CD8-positive, alpha-beta memory T cell (primary cell): ENCODE measurements at regions not wholly inside any gene's neighbourhood (a gene's known extent, or its start where the extent isn't known, plus 50 kb on each side); places are given as distances from the start of the nearest gene placed in this dataset.

ENCODE experiments used
- CTCF ChIA-PET: fragments of 350-600 bp; sonication (Branson Sonifier 250); formaldehyde crosslinking; loops from one replicate; lab custom pipeline; 2021; ENCODE audit warnings: antibody characterized with exemption; lab: Charles Lee
- POLR2A ChIA-PET: fragments of 350-600 bp; sonication (Branson Sonifier 250); formaldehyde crosslinking; loops from one replicate; lab custom pipeline; 2021; ENCODE audit warnings: antibody characterized with exemption; lab: Charles Lee
- DNase-seq, 5 donors: peaks; one replicate each; pipeline versions ENCODE4 v3.0.0 to v3.0.0-alpha.2; 2020 to 2022; ENCODE audit warnings: mixed read lengths in 1 of 5
- H3K27ac ChIP-seq: one replicate; pipeline ENCODE4 v1.7.0; 2013; ENCODE audit warnings: low read depth, mild to moderate bottlenecking, low read length, moderate library complexity
- H3K27me3 ChIP-seq: 2 replicates; pipeline ENCODE4 v1.7.0; 2013; ENCODE audit warnings: low read length, mild to moderate bottlenecking; ENCODE audit not compliant: insufficient read depth, poor library complexity, severe bottlenecking
- H3K36me3 ChIP-seq: 2 replicates; pipeline ENCODE4 v1.7.0; 2013; ENCODE audit warnings: mild to moderate bottlenecking, low read length, moderate library complexity; ENCODE audit not compliant: insufficient read depth
- H3K4me1 ChIP-seq: 2 replicates; pipeline ENCODE4 v1.7.0; 2013; ENCODE audit warnings: mild to moderate bottlenecking, low read length, moderate library complexity; ENCODE audit not compliant: insufficient read depth
- H3K4me3 ChIP-seq: 2 replicates; pipeline ENCODE4 v1.7.0; 2013; ENCODE audit warnings: mild to moderate bottlenecking, low read length
- H3K9me3 ChIP-seq: 2 replicates; pipeline ENCODE4 v1.7.0; 2013; ENCODE audit warnings: mild to moderate bottlenecking, low read length
- H3K27ac Mint-ChIP-seq, 8 donors: one replicate each; pipeline ENCODE4 v1.8.0; 2020 to 2021; ENCODE audit warnings: mixed read lengths in 8 of 8, mild to moderate bottlenecking in 6 of 8, inconsistent platforms in 3 of 8, moderate library complexity in 3 of 8
- H3K27me3 Mint-ChIP-seq, 2 donors: one replicate each; pipeline ENCODE4 v1.8.0; 2020 to 2021; ENCODE audit warnings: mixed read lengths in 2 of 2, mild to moderate bottlenecking in 1 of 2, moderate library complexity in 1 of 2
- H3K36me3 Mint-ChIP-seq, 3 donors: one replicate each; pipeline ENCODE4 v1.8.0; 2020 to 2021; ENCODE audit warnings: mixed read lengths in 3 of 3, inconsistent platforms in 1 of 3, mild to moderate bottlenecking in 1 of 3
- H3K4me1 Mint-ChIP-seq, 3 donors: one replicate each; pipeline ENCODE4 v1.8.0; 2020 to 2021; ENCODE audit warnings: mixed read lengths in 3 of 3, inconsistent platforms in 1 of 3, mild to moderate bottlenecking in 1 of 3
- H3K4me3 Mint-ChIP-seq, 7 donors: one replicate each; pipeline ENCODE4 v1.8.0; 2020 to 2021; ENCODE audit warnings: mixed read lengths in 7 of 7, mild to moderate bottlenecking in 6 of 7, moderate library complexity in 4 of 7, inconsistent platforms in 2 of 7
- H3K9me3 Mint-ChIP-seq, 5 donors: one replicate each; pipeline ENCODE4 v1.8.0; 2020 to 2022; ENCODE audit warnings: mixed read lengths in 5 of 5, mild to moderate bottlenecking in 3 of 5, moderate library complexity in 2 of 5, inconsistent platforms in 1 of 5

GRCh38 chr11:70486731-70487130, 88.4 kb downstream of the CTTN start:
- Histone ChIP-seq H3K27me3 (no peaks in the 10 kb centered on the region), H3K4me3 (no peak overlapping the region), H3K36me3 (no peaks in the 10 kb centered on the region), H3K9me3 (no peaks in the 10 kb centered on the region), H3K4me1 (no peaks in the 10 kb centered on the region), H3K27ac (no peak overlapping the region)
- H3K36me3 Mint-ChIP-seq = no peaks in the 10 kb centered on the region
- DNase-seq = no peak
- CTCF ChIA-PET = no interaction called here
- H3K27me3 Mint-ChIP-seq = peaks cover 3 to 20% of the 10 kb centered on the region in 2 donors
- no peak overlapping the region for H3K27ac Mint-ChIP-seq
- H3K9me3 Mint-ChIP-seq = peaks cover 0 to 8% (median 7%) of the 10 kb centered on the region in 5 donors
- POLR2A ChIA-PET = no interaction called here
- no peaks in the 10 kb centered on the region for H3K4me1 Mint-ChIP-seq
- H3K4me3 Mint-ChIP-seq = no peak overlapping the region

- H3K27ac Mint-ChIP-seq = no peak overlapping the region
- H3K4me3 Mint-ChIP-seq = no peak overlapping the region
- POLR2A ChIA-PET = no interaction called here
- H3K9me3 Mint-ChIP-seq = peaks cover 0 to 8% (median 7%) of the 10 kb centered on the region in 5 donors
- H3K27me3 ChIP-seq = no peaks in the 10 kb centered on the region
- H3K4me1 ChIP-seq = no peaks in the 10 kb centered on the region
- H3K4me1 Mint-ChIP-seq = no peaks in the 10 kb centered on the region
- no peaks in the 10 kb centered on the region for H3K36me3 ChIP-seq
- DNase-seq = peak in 1 of 5 donors; percentile 18
- H3K4me3 ChIP-seq = no peak overlapping the region
- H3K27me3 Mint-ChIP-seq = peaks cover 3 to 20% of the 10 kb centered on the region in 2 donors
- no peaks in the 10 kb centered on the region for H3K9me3 ChIP-seq
- CTCF ChIA-PET = no interaction called here
- no peak overlapping the region for H3K27ac ChIP-seq
- H3K36me3 Mint-ChIP-seq = no peaks in the 10 kb centered on the region
Observed at GRCh38 chr11:70487160-70487559, 88.8 kb downstream of the CTTN start.

GRCh38 chr11:70487756-70488155, 89.4 kb downstream of the CTTN start:
- no peaks in the 10 kb centered on the region for H3K4me1 Mint-ChIP-seq
- Histone ChIP-seq H3K4me3 (no peak overlapping the region), H3K9me3 (no peaks in the 10 kb centered on the region), H3K27ac (no peak overlapping the region), H3K27me3 (no peaks in the 10 kb centered on the region), H3K36me3 (no peaks in the 10 kb centered on the region), H3K4me1 (no peaks in the 10 kb centered on the region)
- H3K4me3 Mint-ChIP-seq = no peak overlapping the region
- H3K36me3 Mint-ChIP-seq = no peaks in the 10 kb centered on the region
- peaks cover 3 to 20% of the 10 kb centered on the region in 2 donors for H3K27me3 Mint-ChIP-seq
- CTCF ChIA-PET = no interaction called here
- no peak overlapping the region for H3K27ac Mint-ChIP-seq
- peak in 1 of 5 donors; percentile 9 for DNase-seq
- peaks cover 0 to 8% (median 7%) of the 10 kb centered on the region in 5 donors for H3K9me3 Mint-ChIP-seq
- POLR2A ChIA-PET = no interaction called here

- H3K27ac Mint-ChIP-seq = no peak overlapping the region
- ChIA-PET POLR2A (no interaction called here), CTCF (no interaction called here)
- H3K9me3 ChIP-seq = no peaks in the 10 kb centered on the region
- no peaks in the 10 kb centered on the region for H3K27me3 ChIP-seq
- H3K9me3 Mint-ChIP-seq = peaks cover 0 to 8% (median 7%) of the 10 kb centered on the region in 5 donors
- H3K36me3 Mint-ChIP-seq = no peaks in the 10 kb centered on the region
- no peaks in the 10 kb centered on the region for H3K36me3 ChIP-seq
- H3K4me1 ChIP-seq = no peaks in the 10 kb centered on the region
- no peak overlapping the region for H3K27ac ChIP-seq
- no peak overlapping the region for H3K4me3 ChIP-seq
- peak in 1 of 5 donors; percentile 23 for DNase-seq
- H3K27me3 Mint-ChIP-seq = peaks cover 3 to 20% of the 10 kb centered on the region in 2 donors
- H3K4me1 Mint-ChIP-seq = no peaks in the 10 kb centered on the region
- no peak overlapping the region for H3K4me3 Mint-ChIP-seq
Observed at GRCh38 chr11:70488171-70488703, 89.9 kb downstream of the CTTN start.

GRCh38 chr11:70489276-70489675, 90.9 kb downstream of the CTTN start:
- no peak overlapping the region for H3K4me3 ChIP-seq
- ChIA-PET CTCF (no interaction called here), POLR2A (no interaction called here)
- Mint-ChIP-seq H3K27me3 (peaks cover 0 to 20% of the 10 kb centered on the region in 2 donors), H3K4me3 (no peak overlapping the region), H3K9me3 (peaks cover 0 to 8% (median 7%) of the 10 kb centered on the region in 5 donors), H3K4me1 (no peaks in the 10 kb centered on the region), H3K27ac (no peak overlapping the region), H3K36me3 (no peaks in the 10 kb centered on the region)
- no peaks in the 10 kb centered on the region for H3K27me3 ChIP-seq
- DNase-seq = peak in 1 of 5 donors; percentile 10
- H3K4me1 ChIP-seq = no peaks in the 10 kb centered on the region
- H3K27ac ChIP-seq = no peak overlapping the region
- H3K36me3 ChIP-seq = no peaks in the 10 kb centered on the region
- no peaks in the 10 kb centered on the region for H3K9me3 ChIP-seq

GRCh38 chr11:70490208-70490607, 91.9 kb downstream of the CTTN start:
- Mint-ChIP-seq H3K36me3 (no peaks in the 10 kb centered on the region), H3K27me3 (peaks cover 0 to 15% of the 10 kb centered on the region in 2 donors), H3K27ac (no peak overlapping the region), H3K4me1 (no peaks in the 10 kb centered on the region), H3K4me3 (no peak overlapping the region), H3K9me3 (peaks cover 0 to 8% (median 7%) of the 10 kb centered on the region in 5 donors)
- CTCF ChIA-PET = no interaction called here
- Histone ChIP-seq H3K4me3 (no peak overlapping the region), H3K9me3 (no peaks in the 10 kb centered on the region), H3K36me3 (no peaks in the 10 kb centered on the region), H3K27ac (no peak overlapping the region), H3K27me3 (no peaks in the 10 kb centered on the region), H3K4me1 (no peaks in the 10 kb centered on the region)
- peak in 1 of 5 donors; percentile 9 for DNase-seq
- POLR2A ChIA-PET = no interaction called here

- CTCF ChIA-PET = no interaction called here
- H3K9me3 Mint-ChIP-seq = peaks cover 0 to 8% (median 7%) of the 10 kb centered on the region in 5 donors
- Histone ChIP-seq H3K4me1 (no peaks in the 10 kb centered on the region), H3K9me3 (no peaks in the 10 kb centered on the region), H3K4me3 (no peak overlapping the region), H3K36me3 (no peaks in the 10 kb centered on the region), H3K27me3 (no peaks in the 10 kb centered on the region), H3K27ac (no peak overlapping the region)
- DNase-seq = peak in 1 of 5 donors; percentile 39
- H3K27me3 Mint-ChIP-seq = peaks cover 0 to 16% of the 10 kb centered on the region in 2 donors
- H3K36me3 Mint-ChIP-seq = no peaks in the 10 kb centered on the region
- no peak overlapping the region for H3K4me3 Mint-ChIP-seq
- no peak overlapping the region for H3K27ac Mint-ChIP-seq
- POLR2A ChIA-PET = no interaction called here
- H3K4me1 Mint-ChIP-seq = no peaks in the 10 kb centered on the region
Observed at GRCh38 chr11:70490723-70491558, 92.6 kb downstream of the CTTN start.

- Histone ChIP-seq H3K4me3 (no peak overlapping the region), H3K9me3 (no peaks in the 10 kb centered on the region), H3K27ac (no peak overlapping the region), H3K27me3 (no peaks in the 10 kb centered on the region), H3K36me3 (no peaks in the 10 kb centered on the region), H3K4me1 (no peaks in the 10 kb centered on the region)
- ChIA-PET POLR2A (no interaction called here), CTCF (no interaction called here)
- Mint-ChIP-seq H3K9me3 (peaks cover 0 to 8% (median 7%) of the 10 kb centered on the region in 5 donors), H3K27ac (no peak overlapping the region), H3K4me3 (no peak overlapping the region), H3K27me3 (peaks cover 0 to 17% of the 10 kb centered on the region in 2 donors), H3K36me3 (no peaks in the 10 kb centered on the region), H3K4me1 (no peaks in the 10 kb centered on the region)
- DNase-seq = peak in 1 of 5 donors; percentile 34
Observed at GRCh38 chr11:70491696-70492472, 93.6 kb downstream of the CTTN start.
